Heart left ventricle (tissue), 13 donors: ENCODE measurements at regions not wholly inside any gene's neighbourhood (a gene's known extent, or its start where the extent isn't known, plus 50 kb on each side); places are given as distances from the start of the nearest gene placed in this dataset.

Experiments used
- POLR2A ChIP-seq, 2 donors: fragments of 450-650 bp; IDR thresholded peaks; one replicate each; pipeline ENCODE4 v1.6.1; 2017; ENCODE audit warnings: antibody characterized with exemption in 2 of 2, mild to moderate bottlenecking in 2 of 2, moderate library complexity in 2 of 2
- TF ChIP-seq, protein P1 (sequence below), 12 donors: fragments of 200-600 bp; sonication (generic) in 4 of 12; IDR thresholded peaks; one replicate each; pipeline versions ENCODE4 v1.5.0 to v1.8.0; 2018 to 2022; ENCODE audit warnings: antibody characterized with exemption in 12 of 12, mild to moderate bottlenecking in 5 of 12
- donor health status: ischemic (EF 13 %, LVEDD 7.1; RV severe dilation, severe dysfunction).
- donor health status: DM: no; HTN: yes; CAD: no.
- donor health status: DM: no; HTN: no; CAD: no.
- donor health status: ischemic (EF 25% LVEDD 6.9; RV normal size, moderate dysfunction).
- donor health status: ischemic (EF 25% LVEDD 5.7; RV mildly dilated, moderate dysfunction).
- donor health status: ischemic (EF 35%, LVEDD 5.7; RV mildly dilated, moderate dysfunction).
- donor health status: nonischemic (EF 11% LVEDD 7.7; RV severe dilation, severe dysfunction).
- donor health status: DM: yes; HTN: yes; CAD: no.
- donor health status: PGD.
- donor health status: ischemic (EF 29% LVEDD 5.4; RV normal size, mild dysfunction).
- donor health status: nonischemic (EF 23%, LVEDD 6.1; RV moderate dilation, normal function).

- TF ChIP-seq, protein P1, sequence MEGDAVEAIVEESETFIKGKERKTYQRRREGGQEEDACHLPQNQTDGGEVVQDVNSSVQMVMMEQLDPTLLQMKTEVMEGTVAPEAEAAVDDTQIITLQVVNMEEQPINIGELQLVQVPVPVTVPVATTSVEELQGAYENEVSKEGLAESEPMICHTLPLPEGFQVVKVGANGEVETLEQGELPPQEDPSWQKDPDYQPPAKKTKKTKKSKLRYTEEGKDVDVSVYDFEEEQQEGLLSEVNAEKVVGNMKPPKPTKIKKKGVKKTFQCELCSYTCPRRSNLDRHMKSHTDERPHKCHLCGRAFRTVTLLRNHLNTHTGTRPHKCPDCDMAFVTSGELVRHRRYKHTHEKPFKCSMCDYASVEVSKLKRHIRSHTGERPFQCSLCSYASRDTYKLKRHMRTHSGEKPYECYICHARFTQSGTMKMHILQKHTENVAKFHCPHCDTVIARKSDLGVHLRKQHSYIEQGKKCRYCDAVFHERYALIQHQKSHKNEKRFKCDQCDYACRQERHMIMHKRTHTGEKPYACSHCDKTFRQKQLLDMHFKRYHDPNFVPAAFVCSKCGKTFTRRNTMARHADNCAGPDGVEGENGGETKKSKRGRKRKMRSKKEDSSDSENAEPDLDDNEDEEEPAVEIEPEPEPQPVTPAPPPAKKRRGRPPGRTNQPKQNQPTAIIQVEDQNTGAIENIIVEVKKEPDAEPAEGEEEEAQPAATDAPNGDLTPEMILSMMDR (IDR thresholded peaks at IDR 0.05): no peak
- no peak for TF ChIP-seq POLR2A (IDR thresholded peaks at IDR 0.05)
Observed at GRCh38 chr1:80418134-80418533, 1382.6 kb upstream of the ADGRL2 start.
